ENCODE measurements at regions not wholly inside any gene's neighbourhood (a gene's known extent, or its start where the extent isn't known, plus 50 kb on each side); places are given as distances from the start of the nearest gene placed in this dataset.

DNA sequence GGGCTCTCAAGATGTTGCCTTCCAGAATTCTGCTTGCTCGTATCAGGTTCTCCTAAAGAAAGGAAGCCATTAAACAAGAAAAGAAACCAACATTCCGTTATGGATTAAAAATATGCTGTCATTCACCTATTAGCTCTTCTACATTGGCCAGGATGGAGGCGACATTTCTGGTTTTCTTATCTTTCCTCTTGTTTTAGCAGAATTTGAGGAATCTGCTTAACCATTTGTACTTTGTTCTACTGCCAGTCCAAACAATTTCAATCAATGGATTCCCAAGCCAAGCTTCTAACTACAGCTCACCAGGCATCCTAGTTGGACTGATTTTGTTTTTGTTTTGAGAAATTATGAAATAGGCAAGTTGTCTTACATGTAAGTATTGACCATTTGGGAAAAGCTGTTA, 164.6 kb upstream of the TSC22D2 start:
- Histone ChIP-seq H3K36me3 (no peaks in the 10 kb centered on the region), H3K4me3 (ENCODE audit: low read depth, low read length) (no peak overlapping the region), H3K4me1 (peaks cover 13% of the 10 kb centered on the region), H3K9me3 (no peaks in the 10 kb centered on the region), H3K27me3 (no peaks in the 10 kb centered on the region)
- no peak for DNase-seq
- TF ChIP-seq CTCF (IDR thresholded peaks at IDR 0.05; ENCODE audit: low read depth, low read length): no peak

GRCh38 chr3:150242220-150242936, 165.7 kb upstream of the TSC22D2 start:
- H3K4me3 ChIP-seq (ENCODE audit: low read depth, low read length): no peak overlapping the region
- no peaks in the 10 kb centered on the region for H3K27me3 ChIP-seq
- no peaks in the 10 kb centered on the region for H3K36me3 ChIP-seq
- TF ChIP-seq CTCF (IDR thresholded peaks at IDR 0.05; ENCODE audit: low read depth, low read length): no peak
- H3K9me3 ChIP-seq: no peaks in the 10 kb centered on the region
- H3K4me1 ChIP-seq: peaks cover 10% of the 10 kb centered on the region
- no peak for DNase-seq

DNA sequence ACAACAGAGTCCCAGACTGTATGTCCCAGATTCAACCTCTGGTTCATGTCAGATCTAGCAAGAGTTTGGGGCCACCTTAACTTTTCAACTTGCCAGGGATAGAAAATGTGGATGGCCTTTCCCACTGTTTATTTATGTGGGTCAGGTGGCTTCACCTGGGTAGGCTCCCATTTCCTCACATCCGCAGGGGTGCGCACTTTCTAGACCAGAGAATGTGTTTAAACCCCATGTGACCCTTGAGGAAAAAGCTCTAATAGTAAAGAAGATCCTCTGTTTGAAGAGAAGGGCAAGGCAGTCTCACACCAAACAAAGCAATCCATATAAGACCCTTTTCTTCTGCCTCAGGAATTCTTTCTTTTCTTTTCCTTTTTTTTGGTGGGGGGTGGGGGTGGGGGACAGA, 167.2 kb upstream of the TSC22D2 start:
- TF ChIP-seq CTCF (IDR thresholded peaks at IDR 0.05; ENCODE audit: low read depth, low read length): no peak
- peaks cover 5% of the 10 kb centered on the region; the same call in 1 of the 2 replicates for H3K4me1 ChIP-seq
- H3K9me3 ChIP-seq: no peaks in the 10 kb centered on the region
- H3K36me3 ChIP-seq: no peaks in the 10 kb centered on the region
- H3K4me3 ChIP-seq (ENCODE audit: low read depth, low read length): no peak overlapping the region
- DNase-seq: no peak
- no peaks in the 10 kb centered on the region for H3K27me3 ChIP-seq

DNA sequence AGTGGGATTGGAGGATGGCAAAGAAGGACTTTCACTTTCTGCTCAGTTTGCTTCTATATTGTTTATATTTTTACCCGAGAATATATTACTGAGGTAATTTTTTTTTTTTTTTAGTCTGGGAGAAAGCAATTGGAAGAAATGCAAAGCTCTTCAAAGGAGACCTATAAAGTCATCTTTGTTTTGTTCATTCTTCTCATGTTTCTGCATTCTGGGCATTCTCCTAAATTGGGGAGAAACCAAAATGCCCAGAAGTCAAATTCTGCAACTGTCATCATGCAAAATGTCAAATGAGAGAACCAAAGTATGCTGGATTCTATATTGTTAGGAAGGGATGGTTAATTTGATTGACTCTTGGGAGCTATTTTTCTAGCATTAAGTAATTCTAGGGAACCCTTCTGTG, 168.3 kb upstream of the TSC22D2 start:
- Histone ChIP-seq H3K27me3 (no peaks in the 10 kb centered on the region), H3K4me1 (peaks cover 5% of the 10 kb centered on the region; the same call in 1 of the 2 replicates), H3K9me3 (no peaks in the 10 kb centered on the region), H3K4me3 (ENCODE audit: low read depth, low read length) (no peak overlapping the region), H3K36me3 (no peaks in the 10 kb centered on the region)
- TF ChIP-seq CTCF (IDR thresholded peaks at IDR 0.05; ENCODE audit: low read depth, low read length): no peak
- DNase-seq: no peak

DNA sequence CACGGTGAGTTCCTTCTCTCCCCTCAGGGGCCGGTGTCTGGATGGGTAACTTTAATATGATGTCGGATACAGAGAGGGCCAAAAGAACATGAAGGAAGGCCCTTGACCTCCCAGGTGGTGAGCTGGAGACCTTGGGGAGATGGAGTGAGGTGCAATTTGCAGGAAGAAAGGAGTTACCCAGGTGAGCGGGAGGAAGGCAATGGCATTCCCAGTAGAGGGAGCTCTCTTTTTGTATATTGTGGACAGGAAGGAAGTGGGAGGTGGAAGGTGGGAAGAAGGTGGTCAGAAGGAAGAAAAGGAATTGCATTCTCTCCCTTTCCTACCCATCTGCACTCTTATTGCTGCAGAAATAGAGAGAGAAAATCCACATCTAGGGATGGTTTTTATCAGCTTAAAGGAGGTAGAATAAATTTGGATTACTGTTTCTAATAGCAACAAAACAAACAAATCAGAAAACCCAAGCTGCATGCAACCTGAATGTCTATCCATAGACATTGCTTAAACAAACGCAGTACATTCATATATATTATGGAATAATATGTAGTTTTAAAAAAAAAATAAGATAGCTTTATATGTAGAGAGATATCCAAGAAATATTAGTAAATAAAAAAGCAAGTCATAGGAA, 169.0 kb upstream of the TSC22D2 start:
- no peaks in the 10 kb centered on the region for H3K9me3 ChIP-seq
- no peak overlapping the region for H3K4me3 ChIP-seq (ENCODE audit: low read depth, low read length)
- H3K36me3 ChIP-seq: no peaks in the 10 kb centered on the region
- no peak for DNase-seq
- TF ChIP-seq CTCF (IDR thresholded peaks at IDR 0.05; ENCODE audit: low read depth, low read length): peak; percentile 77
- H3K27me3 ChIP-seq: no peaks in the 10 kb centered on the region
- peaks cover 5% of the 10 kb centered on the region; the same call in 1 of the 2 replicates for H3K4me1 ChIP-seq

Measured in BE2C (cell line).